GM18508 (cell line): ENCODE measurements at regions not wholly inside any gene's neighbourhood (a gene's known extent, or its start where the extent isn't known, plus 50 kb on each side); places are given as distances from the start of the nearest gene placed in this dataset.
"Not testable (repeated sequence)": the region's sequence is repeated elsewhere in the genome, so short reads cannot be mapped to it uniquely, and the experiment has no call there.

Source experiments
- ATAC-seq: cut with Tn5 transposase; IDR thresholded peaks from one replicate; pipeline ENCODE4 v1.9.1; 2021; ENCODE audit warnings: moderate number of reproducible peaks; ENCODE audit not compliant: insufficient read depth, unreplicated experiment

GRCh38 chr6:56841381-56841749 lies 113.5 kb upstream of the BEND6 start:
- no peak for ATAC-seq

- ATAC-seq = no peak
These were observed 114.2 kb upstream of the BEND6 start for GRCh38 chr6:56840467-56841380.

GRCh38 chr6:56839533-56840183 lies 115.2 kb upstream of the BEND6 start:
- no peak for ATAC-seq

GRCh38 chr6:56838965-56839364 lies 115.9 kb upstream of the BEND6 start:
- ATAC-seq = no peak

- ATAC-seq = no peak
These were observed 116.8 kb upstream of the BEND6 start for GRCh38 chr6:56838016-56838555.

GRCh38 chr6:56837322-56837894 lies 117.5 kb upstream of the BEND6 start:
- no peak for ATAC-seq

- ATAC-seq = no peak
These were observed 119.3 kb upstream of the BEND6 start for GRCh38 chr6:56835612-56836011.

- ATAC-seq = no peak
These were observed 121.0 kb upstream of the BEND6 start for GRCh38 chr6:56833873-56834272.

GRCh38 chr6:56833127-56833791 lies 121.6 kb upstream of the BEND6 start:
- no peak for ATAC-seq

GRCh38 chr6:56832225-56832624 lies 122.7 kb upstream of the BEND6 start:
- ATAC-seq = no peak

- ATAC-seq = no peak
These were observed 123.6 kb upstream of the BEND6 start for GRCh38 chr6:56831334-56831733.

GRCh38 chr6:56827908-56828649 lies 126.8 kb upstream of the BEND6 start:
- no peak for ATAC-seq

- ATAC-seq = not testable (repeated sequence)
These were observed 130.5 kb upstream of the BEND6 start for GRCh38 chr6:56824431-56824830.

GRCh38 chr6:56821005-56821432 lies 133.9 kb upstream of the BEND6 start:
- ATAC-seq = no peak

GRCh38 chr6:56820060-56820459 lies 134.8 kb upstream of the BEND6 start:
- ATAC-seq = no peak

- no peak for ATAC-seq
These were observed 135.3 kb upstream of the BEND6 start for GRCh38 chr6:56819604-56820003.

- ATAC-seq = no peak
These were observed 138.5 kb upstream of the BEND6 start for GRCh38 chr6:56816370-56816769.

GRCh38 chr6:56815436-56815835 lies 139.5 kb upstream of the BEND6 start:
- ATAC-seq = no peak

- no peak for ATAC-seq
These were observed 140.1 kb upstream of the BEND6 start for GRCh38 chr6:56814802-56815201.

- no peak for ATAC-seq
These were observed 140.6 kb upstream of the BEND6 start for GRCh38 chr6:56814308-56814707.
